ENCODE measurements at regions not wholly inside any gene's neighbourhood (a gene's known extent, or its start where the extent isn't known, plus 50 kb on each side); places are given as distances from the start of the nearest gene placed in this dataset.

GRCh38 chr6:109227646-109228045, 132.3 kb downstream of the CEP57L1 start:
- no peak for DNase-seq (ENCODE audit: low read depth)

- no peak for DNase-seq (ENCODE audit: low read depth)
These were observed 131.0 kb downstream of the CEP57L1 start for GRCh38 chr6:109226353-109226752.

GRCh38 chr6:109225946-109226345, 130.6 kb downstream of the CEP57L1 start:
- no peak for DNase-seq (ENCODE audit: low read depth)

GRCh38 chr6:109224994-109225393, 129.7 kb downstream of the CEP57L1 start:
- DNase-seq (ENCODE audit: low read depth), result no peak

- DNase-seq (ENCODE audit: low read depth), result no peak
These were observed 129.0 kb downstream of the CEP57L1 start for GRCh38 chr6:109224107-109224875.

GRCh38 chr6:109222848-109223247, 127.5 kb downstream of the CEP57L1 start:
- no peak for DNase-seq (ENCODE audit: low read depth)

- no peak for DNase-seq (ENCODE audit: low read depth)
These were observed 126.4 kb downstream of the CEP57L1 start for GRCh38 chr6:109221543-109222195.

Measured in fibroblast of the conjunctiva (primary cell).